ENCODE measurements at regions not wholly inside any gene's neighbourhood (a gene's known extent, or its start where the extent isn't known, plus 50 kb on each side); places are given as distances from the start of the nearest gene placed in this dataset.
"Not testable (repeated sequence)": the region's sequence is repeated elsewhere in the genome, so short reads cannot be mapped to it uniquely, and the experiment has no call there.

- no peak for DNase-seq (ENCODE audit: low spot score)
Measured at GRCh38 chr6:17012421-17013225, 89.2 kb upstream of the STMND1 start.

- no peak for DNase-seq (ENCODE audit: low spot score)
Measured at GRCh38 chr6:17011985-17012384, 89.9 kb upstream of the STMND1 start.

- DNase-seq (ENCODE audit: low spot score): no peak
Measured at GRCh38 chr6:17007749-17008148, 94.1 kb upstream of the STMND1 start.

- no peak for DNase-seq (ENCODE audit: low spot score)
Measured at GRCh38 chr6:17006543-17006942, 95.3 kb upstream of the STMND1 start.

GRCh38 chr6:17004269-17004668 lies 97.6 kb upstream of the STMND1 start:
- no peak for DNase-seq (ENCODE audit: low spot score)

GRCh38 chr6:17002123-17002522 lies 99.7 kb upstream of the STMND1 start:
- no peak for DNase-seq (ENCODE audit: low spot score)

- DNase-seq (ENCODE audit: low spot score): no peak
Measured at GRCh38 chr6:17001188-17001587, 100.7 kb upstream of the STMND1 start.

GRCh38 chr6:16999491-17000436 lies 102.1 kb upstream of the STMND1 start:
- DNase-seq (ENCODE audit: low spot score): no peak

GRCh38 chr6:16998461-16998860 lies 103.4 kb upstream of the STMND1 start:
- no peak for DNase-seq (ENCODE audit: low spot score)

- no peak for DNase-seq (ENCODE audit: low spot score)
Measured at GRCh38 chr6:16995511-16996250, 106.2 kb upstream of the STMND1 start.

GRCh38 chr6:16993396-16993795 lies 108.5 kb upstream of the STMND1 start:
- no peak for DNase-seq (ENCODE audit: low spot score)

GRCh38 chr6:16991981-16992629 lies 109.7 kb upstream of the STMND1 start:
- DNase-seq (ENCODE audit: low spot score): no peak

GRCh38 chr6:16989976-16990375 lies 111.9 kb upstream of the STMND1 start:
- DNase-seq (ENCODE audit: low spot score): not testable (repeated sequence)

GRCh38 chr6:16989382-16989781 lies 112.5 kb upstream of the STMND1 start:
- DNase-seq (ENCODE audit: low spot score): no peak

GRCh38 chr6:16987996-16988395 lies 113.9 kb upstream of the STMND1 start:
- DNase-seq (ENCODE audit: low spot score): no peak

GRCh38 chr6:16985513-16986284 lies 116.2 kb upstream of the STMND1 start:
- DNase-seq (ENCODE audit: low spot score): no peak

GRCh38 chr6:16982807-16983206 lies 119.0 kb upstream of the STMND1 start:
- no peak for DNase-seq (ENCODE audit: low spot score)

- no peak for DNase-seq (ENCODE audit: low spot score)
Measured at GRCh38 chr6:16979677-16980370, 122.0 kb upstream of the STMND1 start.

- DNase-seq (ENCODE audit: low spot score): no peak
Measured at GRCh38 chr6:16978686-16979085, 123.2 kb upstream of the STMND1 start.
